PFSK-1 (cell line): ENCODE measurements at regions not wholly inside any gene's neighbourhood (a gene's known extent, or its start where the extent isn't known, plus 50 kb on each side); places are given as distances from the start of the nearest gene placed in this dataset.

Experiments used
- POLR2AphosphoS5 ChIP-seq: IDR thresholded peaks from 2 replicates; pipeline ENCODE4 v1.6.1; 2012; ENCODE audit warnings: low read depth, mild to moderate bottlenecking, control low read depth, low read length, moderate library complexity
- SIN3A ChIP-seq: IDR thresholded peaks from 2 replicates; pipeline ENCODE4 v1.6.1; 2012; ENCODE audit warnings: mild to moderate bottlenecking, low read length, moderate library complexity, borderline replicate concordance; ENCODE audit not compliant: insufficient read depth
- TAF1 ChIP-seq: IDR thresholded peaks from 2 replicates; pipeline ENCODE4 v1.6.1; 2012; ENCODE audit warnings: low read length, control low read depth, borderline replicate concordance; ENCODE audit not compliant: insufficient read depth

GRCh38 chr3:192001218-192001617, 540.3 kb downstream of the PYDC2 start:
- TF ChIP-seq POLR2AphosphoS5 (no peak), SIN3A (no peak), TAF1 (no peak)
